Thoracic aorta (tissue), 2 donors: ENCODE measurements at regions not wholly inside any gene's neighbourhood (a gene's known extent, or its start where the extent isn't known, plus 50 kb on each side); places are given as distances from the start of the nearest gene placed in this dataset.

Source experiments
- ATAC-seq: fragments of 150-250 bp; one replicate; pipeline ENCODE4 v1.8.0; 2017; ENCODE audit warnings: low read depth; ENCODE audit not compliant: insufficient number of reproducible peaks, low FRiP score
- DNase-seq: peaks from one replicate; pipeline ENCODE4 v3.0.0-alpha.2; 2020; ENCODE audit warnings: low spot score
- H3K27ac ChIP-seq, 2 donors: fragments of 200-600 bp; sonication (generic); 1 replicate in 1 of 2; 2 replicates in 1 of 2; pipeline ENCODE4 v1.5.1; 2016; ENCODE audit warnings: mild to moderate bottlenecking in 2 of 2, moderate library complexity in 2 of 2
- H3K27me3 ChIP-seq: fragments of 200-600 bp; sonication (generic); replicated peaks from 2 replicates; pipeline ENCODE4 v1.6.0; 2016; ENCODE audit warnings: mild to moderate bottlenecking; ENCODE audit not compliant: insufficient read depth
- H3K36me3 ChIP-seq: fragments of 200-600 bp; sonication (generic); one replicate; pipeline ENCODE4 v1.5.1; 2016
- H3K4me1 ChIP-seq, 2 donors: fragments of 200-600 bp; sonication (generic); 1 replicate in 1 of 2; 2 replicates in 1 of 2; pipeline versions ENCODE4 v1.5.1 to v1.6.0; 2016; ENCODE audit warnings: low read depth in 2 of 2, mild to moderate bottlenecking in 1 of 2; ENCODE audit not compliant: control insufficient read depth in 1 of 2
- H3K4me3 ChIP-seq: fragments of 200-600 bp; sonication (generic); 2 replicates; pipeline ENCODE4 v1.5.1; 2016; ENCODE audit warnings: mild to moderate bottlenecking
- H3K9me3 ChIP-seq: fragments of 200-600 bp; sonication (generic); 2 replicates; pipeline ENCODE4 v1.5.1; 2016
- CTCF ChIP-seq: fragments of 200-600 bp; sonication (generic); IDR thresholded peaks from one replicate; pipeline ENCODE4 v1.5.1; 2019; ENCODE audit warnings: antibody characterized with exemption

DNA sequence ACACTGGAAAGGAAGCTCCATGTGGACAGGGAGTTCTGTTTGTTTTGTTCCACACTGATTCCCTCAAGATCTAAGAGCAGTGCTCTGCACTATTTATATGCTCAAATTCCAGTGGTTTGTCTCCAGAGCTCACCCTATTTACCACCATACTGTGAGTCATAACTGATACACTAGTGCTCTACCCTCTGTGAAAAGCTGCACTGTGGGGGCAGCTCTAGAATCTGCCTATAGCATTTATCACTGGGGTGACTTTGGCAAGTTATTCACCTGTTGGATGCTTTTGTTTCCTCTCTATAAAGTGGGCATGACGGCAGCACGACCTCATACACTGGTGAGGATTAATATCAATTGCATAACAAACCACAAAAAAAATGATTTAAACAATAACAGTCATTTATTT, 307.8 kb downstream of the NR2F1-AS1 start:
- Histone ChIP-seq H3K27me3 (no peaks in the 10 kb centered on the region), H3K36me3 (no peaks in the 10 kb centered on the region), H3K4me3 (no peak overlapping the region), H3K4me1 (no peaks in the 10 kb centered on the region), H3K9me3 (no peaks in the 10 kb centered on the region), H3K27ac (no peak overlapping the region)
- no peak for DNase-seq
- no peak for ATAC-seq
- TF ChIP-seq CTCF, result no peak

DNA sequence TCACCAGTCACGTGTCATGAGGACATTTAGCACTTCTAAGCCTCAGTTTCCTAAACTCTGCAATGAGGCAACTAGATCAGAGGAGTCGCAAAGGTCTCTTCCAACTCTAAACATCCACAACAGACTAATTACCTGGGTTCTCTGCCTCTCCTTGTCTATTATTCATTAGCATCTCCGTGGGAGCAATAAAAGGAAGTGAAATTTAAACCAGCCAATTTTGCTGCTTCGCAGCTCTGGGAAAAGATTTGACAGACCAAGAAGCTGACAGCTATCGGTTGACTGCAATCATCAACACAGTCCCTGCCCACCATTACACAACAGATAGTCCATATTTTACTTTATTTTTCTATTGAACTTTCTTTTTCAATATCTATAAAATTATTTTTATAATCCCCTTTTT, 308.9 kb downstream of the NR2F1-AS1 start:
- H3K9me3 ChIP-seq, result no peaks in the 10 kb centered on the region
- TF ChIP-seq CTCF, result no peak
- no peak for ATAC-seq
- H3K27ac ChIP-seq, result no peak overlapping the region
- no peak for DNase-seq
- no peaks in the 10 kb centered on the region for H3K36me3 ChIP-seq
- H3K4me3 ChIP-seq, result no peak overlapping the region
- no peaks in the 10 kb centered on the region for H3K4me1 ChIP-seq
- H3K27me3 ChIP-seq, result no peaks in the 10 kb centered on the region

DNA sequence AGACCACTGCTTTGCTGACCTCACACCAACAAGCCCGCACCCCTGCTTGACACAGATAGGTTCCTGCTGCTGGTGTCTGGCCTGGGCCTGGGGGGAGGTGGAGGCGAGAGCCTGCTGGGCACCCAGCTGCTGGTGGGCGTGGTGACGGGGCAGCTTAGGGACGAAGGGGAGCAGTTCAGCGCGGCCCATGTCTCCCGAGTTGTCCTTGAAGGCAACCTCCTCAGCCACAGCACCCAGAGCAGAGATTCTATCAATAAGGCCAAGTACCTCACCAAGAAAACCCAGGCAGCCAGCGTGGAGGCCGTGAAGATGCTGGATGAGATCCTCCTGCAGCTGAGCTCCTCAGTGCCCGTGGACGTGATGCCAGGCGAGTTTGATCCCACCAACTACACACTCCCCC, 313.3 kb downstream of the NR2F1-AS1 start:
- Histone ChIP-seq H3K4me1 (no peaks in the 10 kb centered on the region), H3K27ac (no peak overlapping the region), H3K4me3 (no peak overlapping the region), H3K9me3 (no peaks in the 10 kb centered on the region), H3K27me3 (no peaks in the 10 kb centered on the region), H3K36me3 (no peaks in the 10 kb centered on the region)
- no peak for ATAC-seq
- no peak for TF ChIP-seq CTCF
- no peak for DNase-seq

GRCh38 chr5:93267276-93267675, 313.7 kb downstream of the NR2F1-AS1 start:
- Histone ChIP-seq H3K4me1 (no peaks in the 10 kb centered on the region), H3K36me3 (no peaks in the 10 kb centered on the region), H3K9me3 (no peaks in the 10 kb centered on the region), H3K27ac (no peak overlapping the region), H3K27me3 (no peaks in the 10 kb centered on the region), H3K4me3 (no peak overlapping the region)
- ATAC-seq (no peak), DNase-seq (no peak)
- no peak for TF ChIP-seq CTCF

DNA sequence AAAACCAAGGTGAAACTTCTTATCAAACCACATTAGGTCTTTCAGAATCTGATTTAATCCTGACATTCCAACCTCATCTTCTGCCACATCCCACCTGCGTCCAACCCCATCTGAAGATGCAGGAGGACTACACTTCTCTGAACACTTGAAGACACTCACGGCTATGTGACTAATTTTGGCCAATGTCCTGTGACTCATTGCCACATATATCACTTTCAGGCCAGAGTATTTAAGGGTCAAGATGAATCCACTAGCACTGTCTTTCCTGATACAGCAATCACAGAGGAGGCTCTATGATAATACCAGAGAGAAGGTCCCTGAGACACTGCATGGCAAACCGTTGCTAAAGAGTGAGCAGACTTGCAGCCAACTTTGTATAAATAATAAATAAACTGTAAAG, 323.4 kb downstream of the NR2F1-AS1 start:
- DNase-seq, result no peak
- Histone ChIP-seq H3K4me1 (no peaks in the 10 kb centered on the region), H3K4me3 (no peak overlapping the region), H3K27me3 (no peaks in the 10 kb centered on the region), H3K36me3 (no peaks in the 10 kb centered on the region), H3K27ac (no peak overlapping the region), H3K9me3 (no peaks in the 10 kb centered on the region)
- no peak for TF ChIP-seq CTCF
- no peak for ATAC-seq
